ENCODE measurements at regions not wholly inside any gene's neighbourhood (a gene's known extent, or its start where the extent isn't known, plus 50 kb on each side); places are given as distances from the start of the nearest gene placed in this dataset.

DNA sequence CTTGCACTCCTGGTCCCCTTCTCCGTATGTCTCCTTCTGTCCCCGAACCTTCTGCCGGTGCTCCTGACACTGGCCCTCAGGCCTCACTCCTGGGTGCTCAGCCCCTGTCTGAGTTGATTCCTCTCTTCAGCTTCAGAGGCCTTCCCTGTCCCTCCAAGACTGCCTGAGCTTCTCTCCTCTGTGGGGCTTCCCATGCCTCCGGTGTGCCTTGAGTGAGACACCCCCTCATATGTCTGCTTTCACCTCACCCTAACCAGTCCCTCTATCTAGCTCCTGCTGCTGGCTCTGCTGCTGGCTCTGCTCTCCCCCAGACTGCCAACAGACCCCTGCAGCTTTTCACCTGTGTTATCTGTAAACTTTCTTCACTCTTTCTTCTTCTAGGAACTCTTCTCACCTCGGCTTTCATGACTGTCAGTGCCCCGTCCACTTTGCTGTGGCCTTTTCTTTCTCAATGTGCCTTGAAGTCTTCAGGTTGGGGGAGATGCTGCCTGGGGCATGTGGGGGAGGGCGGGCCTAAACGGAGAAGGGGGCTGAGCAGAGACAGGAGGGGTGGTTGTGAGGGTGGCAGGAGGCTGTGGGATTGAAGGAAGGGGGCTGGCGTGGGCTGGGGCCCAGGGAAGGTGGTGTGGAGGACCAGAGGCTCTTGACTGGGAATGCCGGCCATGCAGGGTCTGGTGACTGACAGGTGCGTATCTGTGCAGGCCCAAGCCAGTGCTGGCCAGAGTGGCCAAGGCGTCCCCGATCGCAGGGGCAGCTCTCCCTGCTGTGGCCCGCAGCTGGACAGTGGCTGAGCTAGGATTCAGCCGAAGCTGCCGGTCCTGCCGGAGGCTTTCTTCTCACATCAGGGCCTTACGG is 81.3 kb downstream of the METRNL start:
- TF ChIP-seq, protein P1, sequence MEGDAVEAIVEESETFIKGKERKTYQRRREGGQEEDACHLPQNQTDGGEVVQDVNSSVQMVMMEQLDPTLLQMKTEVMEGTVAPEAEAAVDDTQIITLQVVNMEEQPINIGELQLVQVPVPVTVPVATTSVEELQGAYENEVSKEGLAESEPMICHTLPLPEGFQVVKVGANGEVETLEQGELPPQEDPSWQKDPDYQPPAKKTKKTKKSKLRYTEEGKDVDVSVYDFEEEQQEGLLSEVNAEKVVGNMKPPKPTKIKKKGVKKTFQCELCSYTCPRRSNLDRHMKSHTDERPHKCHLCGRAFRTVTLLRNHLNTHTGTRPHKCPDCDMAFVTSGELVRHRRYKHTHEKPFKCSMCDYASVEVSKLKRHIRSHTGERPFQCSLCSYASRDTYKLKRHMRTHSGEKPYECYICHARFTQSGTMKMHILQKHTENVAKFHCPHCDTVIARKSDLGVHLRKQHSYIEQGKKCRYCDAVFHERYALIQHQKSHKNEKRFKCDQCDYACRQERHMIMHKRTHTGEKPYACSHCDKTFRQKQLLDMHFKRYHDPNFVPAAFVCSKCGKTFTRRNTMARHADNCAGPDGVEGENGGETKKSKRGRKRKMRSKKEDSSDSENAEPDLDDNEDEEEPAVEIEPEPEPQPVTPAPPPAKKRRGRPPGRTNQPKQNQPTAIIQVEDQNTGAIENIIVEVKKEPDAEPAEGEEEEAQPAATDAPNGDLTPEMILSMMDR (IDR thresholded peaks at IDR 0.05): no peak
- TF ChIP-seq POLR2A (IDR thresholded peaks at IDR 0.05) (no peak), POLR2AphosphoS5 (IDR thresholded peaks at IDR 0.05) (no peak)
